PC-3 (cell line): ENCODE measurements at regions not wholly inside any gene's neighbourhood (a gene's known extent, or its start where the extent isn't known, plus 50 kb on each side); places are given as distances from the start of the nearest gene placed in this dataset.

Experiments used
- ATAC-seq: fragments of 200-7000 bp; cut with Tn5 transposase; 2 replicates; pipeline ENCODE4 v1.9.1; 2020; ENCODE audit warnings: mild to moderate bottlenecking, moderate library complexity
- BruUV-seq: library from RNA; stranded (reverse); fragments of 400-500 nt; replicated peaks from 2 replicates; lab custom pipeline; 2021; lab: Mats Ljungman, UMichigan
- CTCF ChIA-PET: fragments of 300-600 bp; sonication (Branson Sonifier 250); formaldehyde crosslinking; loops from one replicate; lab custom pipeline; 2022; ENCODE audit warnings: antibody characterized with exemption; lab: Charles Lee
- POLR2A ChIA-PET: fragments of 300-600 bp; sonication (Branson Sonifier 250); formaldehyde crosslinking; loops from one replicate; lab custom pipeline; 2022; ENCODE audit warnings: antibody characterized with exemption; ENCODE audit not compliant: unreplicated experiment; lab: Charles Lee
- DNase-seq: peaks from one replicate; pipeline ENCODE4 v3.0.0-alpha.2; 2015
- H2AFZ ChIP-seq: fragments of 300-600 bp; sonication (generic); 2 replicates; pipeline ENCODE4 v1.6.0; 2016; ENCODE audit warnings: antibody characterized with exemption, low read length
- H3F3A ChIP-seq: fragments of 300-600 bp; sonication (generic); one replicate; pipeline ENCODE4 v1.6.0; 2017; ENCODE audit warnings: antibody characterized with exemption, low read length, control low read depth, mild to moderate bottlenecking; ENCODE audit not compliant: unreplicated experiment
- H3K27ac ChIP-seq: fragments of 300-600 bp; sonication (generic); 2 replicates; pipeline ENCODE4 v1.5.1; 2016; ENCODE audit warnings: mild to moderate bottlenecking, low read length
- H3K27me3 ChIP-seq: fragments of 300-600 bp; sonication (generic); 2 replicates; pipeline ENCODE4 v1.6.1; 2016; ENCODE audit warnings: low read length, mixed read lengths
- H3K36me3 ChIP-seq: fragments of 300-600 bp; sonication (generic); 2 replicates; pipeline ENCODE4 v1.6.1; 2016; ENCODE audit warnings: low read depth, mixed run types, low read length, mixed read lengths
- H3K4me1 ChIP-seq: fragments of 300-600 bp; sonication (generic); 2 replicates; pipeline ENCODE4 v1.5.1; 2016; ENCODE audit warnings: low read length; ENCODE audit not compliant: insufficient read depth
- H3K4me2 ChIP-seq: fragments of 300-600 bp; sonication (generic); 2 replicates; pipeline ENCODE4 v1.6.0; 2016; ENCODE audit warnings: low read length
- H3K4me3 ChIP-seq: fragments of 300-600 bp; sonication (generic); 2 replicates; pipeline ENCODE4 v1.5.1; 2016; ENCODE audit warnings: mild to moderate bottlenecking, low read length, mixed read lengths
- H3K79me2 ChIP-seq: fragments of 300-600 bp; sonication (generic); 2 replicates; pipeline ENCODE4 v1.6.1; 2017; ENCODE audit warnings: low read length, mixed read lengths
- H3K9ac ChIP-seq: fragments of 300-600 bp; sonication (generic); 2 replicates; pipeline ENCODE4 v1.6.0; 2016; ENCODE audit warnings: mild to moderate bottlenecking, low read length
- H3K9me2 ChIP-seq: fragments of 300-600 bp; sonication (generic); replicated peaks from 2 replicates; pipeline ENCODE4 v1.6.1; 2016; ENCODE audit warnings: mixed run types, low read length, mixed read lengths
- H3K9me3 ChIP-seq: fragments of 300-600 bp; sonication (generic); 2 replicates; pipeline ENCODE4 v1.6.1; 2016; ENCODE audit warnings: low read length, mixed read lengths
- H4K20me1 ChIP-seq: fragments of 300-600 bp; sonication (generic); 2 replicates; pipeline ENCODE4 v1.6.1; 2016; ENCODE audit warnings: low read length, mixed read lengths
- CTCF ChIP-seq: fragments of 300-600 bp; sonication (generic); conservative IDR thresholded peaks from 2 replicates; pipeline ENCODE4 v1.5.1; 2017; ENCODE audit warnings: antibody characterized with exemption, low read depth, mild to moderate bottlenecking, low read length
- EZH2 ChIP-seq: fragments of 300-600 bp; sonication (generic); IDR thresholded peaks from one replicate; pipeline ENCODE4 v1.6.1; 2017; ENCODE audit warnings: antibody characterized with exemption, mild to moderate bottlenecking, low read length; ENCODE audit not compliant: unreplicated experiment
- EZH2phosphoT487 ChIP-seq: fragments of 300-600 bp; sonication (generic); IDR thresholded peaks from 2 replicates; pipeline ENCODE4 v1.6.1; 2018; ENCODE audit warnings: mild to moderate bottlenecking, antibody characterized with exemption, low read length, borderline replicate concordance
- intact Hi-C: fragments of 100-400 bp; cut with micrococcal nuclease; formaldehyde crosslinking; loops from 2 replicates; pipeline ENCODE4 v1.9.0; 2023

GRCh38 chr2:16084274-16084673 is 143.9 kb downstream of the MYCN start:
- no peaks in the 10 kb centered on the region for H3K27me3 ChIP-seq
- no peak for DNase-seq
- no peak overlapping the region for H3K9ac ChIP-seq
- TF ChIP-seq EZH2: no peak
- no peak for TF ChIP-seq CTCF
- TF ChIP-seq EZH2phosphoT487: no peak
- CTCF ChIA-PET: no interaction called here
- H3F3A ChIP-seq: no peaks in the 10 kb centered on the region
- BruUV-seq: no TSS peak
- no peaks in the 10 kb centered on the region for H3K9me3 ChIP-seq
- ATAC-seq: no peak
- intact Hi-C loops: no loop called here
- H4K20me1 ChIP-seq: no peaks in the 10 kb centered on the region
- H3K9me2 ChIP-seq: no peaks in the 10 kb centered on the region
- H3K4me3 ChIP-seq: no peak overlapping the region
- no peaks in the 10 kb centered on the region for H3K4me1 ChIP-seq
- no peak overlapping the region for H2AFZ ChIP-seq
- H3K36me3 ChIP-seq: no peaks in the 10 kb centered on the region
- POLR2A ChIA-PET: no interaction called here
- no peaks in the 10 kb centered on the region for H3K79me2 ChIP-seq
- H3K4me2 ChIP-seq: no peak overlapping the region
- no peak overlapping the region for H3K27ac ChIP-seq

- Histone ChIP-seq H3F3A (no peaks in the 10 kb centered on the region), H3K9ac (no peak overlapping the region), H3K27me3 (no peaks in the 10 kb centered on the region), H3K4me2 (no peak overlapping the region), H2AFZ (no peak overlapping the region), H3K9me2 (no peaks in the 10 kb centered on the region), H3K27ac (no peak overlapping the region), H3K36me3 (no peaks in the 10 kb centered on the region), H3K79me2 (no peaks in the 10 kb centered on the region), H4K20me1 (no peaks in the 10 kb centered on the region), H3K4me3 (no peak overlapping the region), H3K4me1 (no peaks in the 10 kb centered on the region), H3K9me3 (no peaks in the 10 kb centered on the region)
- POLR2A ChIA-PET: no interaction called here
- intact Hi-C loops: no loop called here
- no peak for ATAC-seq
- no TSS peak for BruUV-seq
- CTCF ChIA-PET: no interaction called here
- no peak for DNase-seq
- no peak for TF ChIP-seq CTCF
Measured at GRCh38 chr2:16082276-16082675, 141.9 kb downstream of the MYCN start.

GRCh38 chr2:16081316-16082200 is 141.2 kb downstream of the MYCN start:
- Histone ChIP-seq H3K9ac (no peak overlapping the region), H3K9me2 (no peaks in the 10 kb centered on the region), H3K4me3 (no peak overlapping the region), H3K79me2 (no peaks in the 10 kb centered on the region), H3K27me3 (no peaks in the 10 kb centered on the region), H3K27ac (no peak overlapping the region), H3K9me3 (no peaks in the 10 kb centered on the region), H3K4me2 (no peak overlapping the region), H3F3A (no peaks in the 10 kb centered on the region), H4K20me1 (no peaks in the 10 kb centered on the region), H3K36me3 (no peaks in the 10 kb centered on the region), H3K4me1 (no peaks in the 10 kb centered on the region), H2AFZ (no peak overlapping the region)
- DNase-seq (no peak), ATAC-seq (no peak)
- no TSS peak for BruUV-seq
- CTCF ChIA-PET: no interaction called here
- intact Hi-C loops: no loop called here
- POLR2A ChIA-PET: no interaction called here
- TF ChIP-seq CTCF (no peak), EZH2phosphoT487 (no peak), EZH2 (no peak)
